Pulmonary artery endothelial cell (primary cell): ENCODE measurements at regions not wholly inside any gene's neighbourhood (a gene's known extent, or its start where the extent isn't known, plus 50 kb on each side); places are given as distances from the start of the nearest gene placed in this dataset.

Experiments
- DNase-seq: peaks from one replicate; pipeline ENCODE4 v3.0.0-alpha.2; 2011; ENCODE audit warnings: low read depth, low spot score

DNA sequence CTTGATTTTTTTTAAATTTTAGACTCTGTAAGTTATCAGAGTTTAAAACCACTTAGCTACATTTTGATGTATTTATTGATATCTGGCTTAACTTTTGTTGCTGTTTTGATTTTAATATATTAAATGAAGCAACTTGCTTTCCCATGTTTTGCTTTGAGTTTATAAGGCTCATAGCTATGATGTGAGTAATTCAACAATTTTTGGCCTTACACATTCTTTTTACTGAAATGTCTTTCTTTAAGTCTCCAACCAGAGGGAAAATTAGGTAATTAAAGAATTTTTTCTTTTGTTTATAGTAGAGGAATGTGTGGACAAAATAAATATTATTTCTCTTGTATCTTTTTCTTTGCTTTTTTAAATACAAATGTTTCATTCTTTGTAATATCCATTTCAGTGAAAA is 258.3 kb upstream of the ADAMTS5 start:
- no peak for DNase-seq

DNA sequence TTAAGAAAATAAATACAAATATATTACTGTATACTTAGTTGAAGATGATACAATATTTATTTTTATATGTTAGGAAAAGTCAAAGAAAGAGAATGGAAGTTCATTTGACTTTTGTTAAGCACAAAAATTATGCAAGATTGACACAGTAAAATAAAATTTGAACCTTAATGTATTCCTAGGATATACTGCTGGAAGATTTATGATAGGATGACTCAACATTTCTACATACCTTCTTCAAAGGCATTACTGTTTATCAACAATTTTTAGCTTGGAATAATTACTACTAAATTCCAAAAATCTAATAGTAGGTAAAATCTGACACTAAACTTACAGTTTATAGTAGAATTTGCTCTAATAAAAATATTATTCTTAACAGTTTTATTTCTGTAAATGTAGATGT is 257.3 kb upstream of the ADAMTS5 start:
- DNase-seq, result no peak

- no peak for DNase-seq
Observed at GRCh38 chr21:27221077-27221476, 254.2 kb upstream of the ADAMTS5 start.

DNA sequence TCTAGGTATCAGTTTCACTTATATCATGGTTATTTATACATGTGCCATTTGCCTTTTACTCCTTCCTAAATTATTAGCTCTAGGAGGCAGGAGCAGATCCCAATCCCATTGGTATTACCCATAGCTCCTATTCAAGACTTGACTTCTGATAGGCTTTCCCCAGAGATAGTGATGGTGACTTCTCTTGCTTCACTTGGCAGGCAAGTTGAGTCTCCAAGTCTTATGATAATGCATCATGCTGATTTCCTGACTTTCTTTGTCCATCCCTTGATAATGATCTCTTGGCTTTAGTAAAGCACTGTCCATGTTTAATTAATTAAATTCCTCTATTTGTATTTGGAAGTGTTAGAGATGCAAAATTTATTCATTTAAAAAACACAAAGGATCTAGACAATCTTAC is 253.5 kb upstream of the ADAMTS5 start:
- DNase-seq, result no peak

DNA sequence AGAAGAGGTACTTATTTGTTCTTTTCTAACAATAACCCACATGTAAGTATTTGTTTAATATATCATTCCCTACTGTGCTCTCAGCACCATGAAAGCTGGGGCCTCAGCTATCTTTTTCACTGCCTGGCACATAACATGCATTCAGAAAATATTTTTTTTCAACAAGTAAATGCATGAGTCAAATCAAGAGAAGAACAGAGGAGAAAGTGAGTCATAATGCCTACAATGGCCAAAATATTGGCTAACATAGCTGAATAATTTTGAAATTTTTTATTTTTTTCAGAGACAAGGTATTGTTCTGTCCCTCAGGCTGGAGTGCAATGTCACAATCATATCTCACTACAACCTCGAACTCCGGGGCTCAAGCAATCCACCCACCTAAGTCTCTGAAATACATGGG is 252.2 kb upstream of the ADAMTS5 start:
- DNase-seq, result no peak

DNA sequence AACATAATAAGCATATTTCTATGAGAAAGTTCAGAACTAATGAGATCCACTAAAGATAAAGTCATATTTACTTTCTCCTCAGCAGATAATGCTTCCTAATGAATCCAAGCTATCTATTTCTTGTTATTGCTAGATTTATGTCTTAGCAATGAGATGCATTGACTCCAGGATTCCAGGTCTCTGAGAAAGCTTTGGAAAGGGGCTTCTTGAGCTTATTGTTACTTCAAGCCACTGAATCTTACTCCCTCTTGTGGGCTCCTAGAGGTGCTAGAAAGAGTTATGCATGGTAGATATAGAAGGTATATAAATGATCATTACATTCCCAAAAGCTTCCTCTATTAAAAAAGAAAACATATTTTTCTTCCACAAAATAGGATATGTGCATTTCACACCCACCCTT is 246.4 kb upstream of the ADAMTS5 start:
- no peak for DNase-seq

DNA sequence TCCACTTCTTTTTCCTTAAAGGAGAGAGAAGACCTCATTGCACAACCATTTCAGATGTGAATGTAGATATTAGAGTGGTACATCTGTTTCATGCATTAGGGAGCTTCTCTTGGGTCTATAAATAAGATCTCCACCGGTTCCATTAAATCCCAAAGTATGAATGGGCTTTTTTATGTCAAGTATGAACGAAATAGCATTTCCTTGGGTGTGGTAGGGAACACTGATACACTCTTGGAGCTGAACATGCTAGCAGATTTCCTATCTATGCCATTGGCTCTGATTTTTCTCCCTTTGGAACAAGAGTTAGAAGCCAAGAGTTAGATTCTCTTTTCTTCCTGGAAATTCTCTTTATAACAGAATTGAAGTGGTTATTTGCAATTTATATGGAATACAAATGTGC is 245.6 kb upstream of the ADAMTS5 start:
- DNase-seq, result no peak

DNA sequence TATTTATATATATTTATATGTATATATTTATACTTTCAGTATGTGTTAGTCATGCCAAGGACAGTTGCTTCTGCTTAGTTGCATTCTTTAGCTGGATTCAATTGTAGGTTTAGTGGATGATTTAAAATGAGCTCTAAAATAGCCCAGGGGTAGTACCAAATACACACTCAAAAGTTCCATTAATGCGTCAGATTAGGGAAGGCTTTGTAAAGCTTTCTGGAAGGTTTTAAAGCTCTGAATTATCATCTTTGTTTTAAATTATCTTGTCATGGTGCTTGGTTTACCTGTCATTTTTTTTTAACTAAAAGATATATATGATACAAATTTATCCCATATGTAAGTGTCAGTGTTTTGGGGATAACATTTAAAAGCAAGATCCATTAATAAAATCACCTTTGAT is 242.7 kb upstream of the ADAMTS5 start:
- no peak for DNase-seq

- no peak for DNase-seq
Observed at GRCh38 chr21:27206368-27206982, 239.6 kb upstream of the ADAMTS5 start.

- no peak for DNase-seq
Observed at GRCh38 chr21:27202301-27202700, 235.4 kb upstream of the ADAMTS5 start.

DNA sequence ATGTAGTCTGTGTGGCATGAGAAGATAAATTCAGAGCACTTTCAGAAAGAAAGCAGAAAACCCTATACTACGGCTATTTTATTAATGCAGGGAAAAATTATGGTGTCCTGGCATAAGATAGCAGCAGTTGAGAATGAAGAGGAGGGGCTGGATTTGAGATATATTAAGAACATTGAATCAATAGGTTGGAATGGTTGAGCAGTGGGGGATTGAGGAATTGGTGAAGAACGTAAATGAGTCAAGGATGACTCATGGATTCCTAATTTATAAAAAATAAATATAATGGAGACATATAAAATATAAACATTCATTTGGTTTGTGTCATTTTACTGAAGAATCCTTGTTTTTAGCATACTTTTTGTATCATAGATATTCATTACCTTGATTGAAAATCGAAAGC is 234.3 kb upstream of the ADAMTS5 start:
- DNase-seq, result no peak

DNA sequence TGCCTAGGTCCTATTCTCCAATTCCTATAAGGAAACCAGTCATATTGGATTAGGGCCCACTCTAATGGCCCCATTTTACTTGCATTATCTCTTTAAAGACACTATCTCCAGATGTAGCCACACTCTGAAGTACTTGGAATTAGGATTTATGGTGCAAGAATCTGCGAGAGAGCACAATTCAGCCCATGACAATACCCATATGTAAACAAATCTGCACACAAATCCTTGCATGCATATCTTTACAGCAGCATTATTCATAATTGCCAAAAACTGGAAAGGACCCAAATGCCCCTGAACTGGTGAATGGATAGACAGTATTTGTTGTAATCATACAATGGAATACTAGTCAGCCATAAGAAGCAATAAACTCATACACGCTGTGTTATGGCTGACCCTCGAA is 229.8 kb upstream of the ADAMTS5 start:
- no peak for DNase-seq

- DNase-seq, result no peak
Observed at GRCh38 chr21:27192281-27192949, 225.5 kb upstream of the ADAMTS5 start.

GRCh38 chr21:27190601-27191000 is 223.7 kb upstream of the ADAMTS5 start:
- DNase-seq, result no peak

DNA sequence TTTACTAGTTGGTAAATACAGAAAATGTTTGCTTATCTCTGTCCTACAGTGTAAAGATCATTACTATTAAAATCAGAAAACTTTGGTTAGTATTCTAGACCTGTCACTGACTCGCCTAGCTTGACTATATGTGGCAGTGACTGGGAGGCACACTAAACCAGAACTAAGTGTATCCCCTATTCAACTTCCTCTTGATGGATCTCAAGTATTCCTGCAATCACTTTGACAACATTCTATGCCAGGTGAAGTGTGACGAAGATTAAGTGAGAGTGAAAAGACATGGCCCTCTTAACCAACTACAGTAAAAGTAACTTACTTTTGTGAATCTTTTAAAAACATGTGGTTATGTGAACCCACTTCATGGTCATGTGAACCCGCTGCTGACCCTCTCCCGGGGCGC is 223.0 kb upstream of the ADAMTS5 start:
- DNase-seq, result no peak

GRCh38 chr21:27173053-27173452 is 206.2 kb upstream of the ADAMTS5 start:
- no peak for DNase-seq

GRCh38 chr21:27171707-27172106 is 204.8 kb upstream of the ADAMTS5 start:
- no peak for DNase-seq

GRCh38 chr21:27168084-27168483 is 201.2 kb upstream of the ADAMTS5 start:
- no peak for DNase-seq

GRCh38 chr21:27164208-27165177 is 197.6 kb upstream of the ADAMTS5 start:
- DNase-seq, result no peak

GRCh38 chr21:27158967-27159366 is 192.1 kb upstream of the ADAMTS5 start:
- no peak for DNase-seq

DNA sequence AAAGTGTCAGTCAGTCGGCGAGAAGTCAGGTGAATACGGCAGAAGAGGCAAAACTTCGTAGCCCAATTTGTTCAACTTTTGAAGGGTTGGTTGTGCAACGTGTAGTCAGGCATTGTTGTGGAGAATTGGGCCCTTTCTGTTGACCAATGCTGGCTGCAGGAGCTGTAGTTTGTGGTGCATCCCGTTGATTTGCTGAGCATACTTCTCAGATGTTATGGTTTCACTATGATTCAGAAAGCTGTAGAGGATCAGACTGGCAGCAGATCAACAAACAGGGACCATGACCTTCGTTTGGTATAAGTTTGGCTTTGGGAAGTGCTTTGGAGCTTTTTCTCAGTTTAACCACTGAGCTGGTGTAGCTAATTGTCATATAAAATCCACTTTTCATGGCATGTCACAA is 190.2 kb upstream of the ADAMTS5 start:
- DNase-seq, result no peak

GRCh38 chr21:27156666-27157065 is 189.8 kb upstream of the ADAMTS5 start:
- no peak for DNase-seq
